GM18511 (cell line): ENCODE measurements at regions not wholly inside any gene's neighbourhood (a gene's known extent, or its start where the extent isn't known, plus 50 kb on each side); places are given as distances from the start of the nearest gene placed in this dataset.

Source experiments
- ATAC-seq: cut with Tn5 transposase; IDR thresholded peaks from one replicate; pipeline ENCODE4 v1.9.1; 2021; ENCODE audit warnings: mild to moderate bottlenecking, moderate library complexity; ENCODE audit not compliant: unreplicated experiment

GRCh38 chr2:576292-576691, 100.9 kb downstream of the TMEM18 start:
- ATAC-seq: no peak

- no peak for ATAC-seq
Observed at GRCh38 chr2:575727-576236, 101.4 kb downstream of the TMEM18 start.

- no peak for ATAC-seq
Observed at GRCh38 chr2:575030-575726, 102.0 kb downstream of the TMEM18 start.

- no peak for ATAC-seq
Observed at GRCh38 chr2:573805-574392, 103.3 kb downstream of the TMEM18 start.

GRCh38 chr2:573025-573424, 104.2 kb downstream of the TMEM18 start:
- ATAC-seq: no peak

GRCh38 chr2:569681-570080, 107.5 kb downstream of the TMEM18 start:
- no peak for ATAC-seq

- no peak for ATAC-seq
Observed at GRCh38 chr2:568639-569235, 108.5 kb downstream of the TMEM18 start.

GRCh38 chr2:567865-568638, 109.2 kb downstream of the TMEM18 start:
- ATAC-seq: no peak

- no peak for ATAC-seq
Observed at GRCh38 chr2:567496-567864, 109.7 kb downstream of the TMEM18 start.

GRCh38 chr2:566379-567313, 110.6 kb downstream of the TMEM18 start:
- no peak for ATAC-seq

- ATAC-seq: no peak
Observed at GRCh38 chr2:564471-565181, 112.6 kb downstream of the TMEM18 start.

GRCh38 chr2:563512-563911, 113.7 kb downstream of the TMEM18 start:
- no peak for ATAC-seq

GRCh38 chr2:562391-563364, 114.5 kb downstream of the TMEM18 start:
- ATAC-seq: no peak

GRCh38 chr2:558879-559278, 118.3 kb downstream of the TMEM18 start:
- no peak for ATAC-seq

GRCh38 chr2:558302-558642, 118.9 kb downstream of the TMEM18 start:
- no peak for ATAC-seq

- no peak for ATAC-seq
Observed at GRCh38 chr2:557635-558301, 119.4 kb downstream of the TMEM18 start.

GRCh38 chr2:556485-556884, 120.7 kb downstream of the TMEM18 start:
- ATAC-seq: no peak
